ENCODE measurements at regions not wholly inside any gene's neighbourhood (a gene's known extent, or its start where the extent isn't known, plus 50 kb on each side); places are given as distances from the start of the nearest gene placed in this dataset.
"Not testable (repeated sequence)": the region's sequence is repeated elsewhere in the genome, so short reads cannot be mapped to it uniquely, and the experiment has no call there.

DNA sequence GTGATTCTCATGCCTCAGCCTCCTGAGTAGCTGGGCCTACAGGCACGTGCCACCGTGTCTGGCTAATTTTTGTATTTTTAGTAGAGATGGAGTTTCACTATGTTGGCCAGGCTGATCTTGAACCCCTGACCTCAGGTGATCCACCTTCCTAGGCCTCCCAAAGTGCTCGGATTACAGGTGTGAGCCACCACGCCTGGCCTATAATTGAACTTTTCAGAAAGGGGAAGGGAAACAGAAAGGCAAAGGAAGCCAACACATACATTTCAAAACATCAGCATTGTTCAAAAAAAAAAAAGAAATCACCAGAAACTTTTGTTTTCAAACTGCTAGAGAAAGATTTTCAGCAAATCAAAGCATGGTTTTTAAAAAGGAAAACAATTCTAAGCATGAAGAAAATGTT is 54.8 kb upstream of the KCNH1 start:
- TF ChIP-seq, protein P1, sequence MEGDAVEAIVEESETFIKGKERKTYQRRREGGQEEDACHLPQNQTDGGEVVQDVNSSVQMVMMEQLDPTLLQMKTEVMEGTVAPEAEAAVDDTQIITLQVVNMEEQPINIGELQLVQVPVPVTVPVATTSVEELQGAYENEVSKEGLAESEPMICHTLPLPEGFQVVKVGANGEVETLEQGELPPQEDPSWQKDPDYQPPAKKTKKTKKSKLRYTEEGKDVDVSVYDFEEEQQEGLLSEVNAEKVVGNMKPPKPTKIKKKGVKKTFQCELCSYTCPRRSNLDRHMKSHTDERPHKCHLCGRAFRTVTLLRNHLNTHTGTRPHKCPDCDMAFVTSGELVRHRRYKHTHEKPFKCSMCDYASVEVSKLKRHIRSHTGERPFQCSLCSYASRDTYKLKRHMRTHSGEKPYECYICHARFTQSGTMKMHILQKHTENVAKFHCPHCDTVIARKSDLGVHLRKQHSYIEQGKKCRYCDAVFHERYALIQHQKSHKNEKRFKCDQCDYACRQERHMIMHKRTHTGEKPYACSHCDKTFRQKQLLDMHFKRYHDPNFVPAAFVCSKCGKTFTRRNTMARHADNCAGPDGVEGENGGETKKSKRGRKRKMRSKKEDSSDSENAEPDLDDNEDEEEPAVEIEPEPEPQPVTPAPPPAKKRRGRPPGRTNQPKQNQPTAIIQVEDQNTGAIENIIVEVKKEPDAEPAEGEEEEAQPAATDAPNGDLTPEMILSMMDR (conservative IDR thresholded peaks at IDR 0.05; ENCODE audit: low read depth in 2 of 2), result not testable (repeated sequence)
- not testable (repeated sequence) for TF ChIP-seq EZH2 (IDR thresholded peaks at IDR 0.05; ENCODE audit: low read depth, unreplicated experiment); POLR2AphosphoS5 (IDR thresholded peaks at IDR 0.05; ENCODE audit: low read depth); EZH2phosphoT487 (IDR thresholded peaks at IDR 0.05; ENCODE audit: unreplicated experiment); JUNB (IDR thresholded peaks at IDR 0.05; ENCODE audit: unreplicated experiment); ZNF114 (CRISPR knock-in tag; IDR thresholded peaks at IDR 0.05); CREB1 (CRISPR knock-in tag; IDR thresholded peaks at IDR 0.05; ENCODE audit: low read depth)
- TF ChIP-seq, protein P2, sequence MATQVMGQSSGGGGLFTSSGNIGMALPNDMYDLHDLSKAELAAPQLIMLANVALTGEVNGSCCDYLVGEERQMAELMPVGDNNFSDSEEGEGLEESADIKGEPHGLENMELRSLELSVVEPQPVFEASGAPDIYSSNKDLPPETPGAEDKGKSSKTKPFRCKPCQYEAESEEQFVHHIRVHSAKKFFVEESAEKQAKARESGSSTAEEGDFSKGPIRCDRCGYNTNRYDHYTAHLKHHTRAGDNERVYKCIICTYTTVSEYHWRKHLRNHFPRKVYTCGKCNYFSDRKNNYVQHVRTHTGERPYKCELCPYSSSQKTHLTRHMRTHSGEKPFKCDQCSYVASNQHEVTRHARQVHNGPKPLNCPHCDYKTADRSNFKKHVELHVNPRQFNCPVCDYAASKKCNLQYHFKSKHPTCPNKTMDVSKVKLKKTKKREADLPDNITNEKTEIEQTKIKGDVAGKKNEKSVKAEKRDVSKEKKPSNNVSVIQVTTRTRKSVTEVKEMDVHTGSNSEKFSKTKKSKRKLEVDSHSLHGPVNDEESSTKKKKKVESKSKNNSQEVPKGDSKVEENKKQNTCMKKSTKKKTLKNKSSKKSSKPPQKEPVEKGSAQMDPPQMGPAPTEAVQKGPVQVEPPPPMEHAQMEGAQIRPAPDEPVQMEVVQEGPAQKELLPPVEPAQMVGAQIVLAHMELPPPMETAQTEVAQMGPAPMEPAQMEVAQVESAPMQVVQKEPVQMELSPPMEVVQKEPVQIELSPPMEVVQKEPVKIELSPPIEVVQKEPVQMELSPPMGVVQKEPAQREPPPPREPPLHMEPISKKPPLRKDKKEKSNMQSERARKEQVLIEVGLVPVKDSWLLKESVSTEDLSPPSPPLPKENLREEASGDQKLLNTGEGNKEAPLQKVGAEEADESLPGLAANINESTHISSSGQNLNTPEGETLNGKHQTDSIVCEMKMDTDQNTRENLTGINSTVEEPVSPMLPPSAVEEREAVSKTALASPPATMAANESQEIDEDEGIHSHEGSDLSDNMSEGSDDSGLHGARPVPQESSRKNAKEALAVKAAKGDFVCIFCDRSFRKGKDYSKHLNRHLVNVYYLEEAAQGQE (IDR thresholded peaks at IDR 0.05; ENCODE audit: unreplicated experiment), result not testable (repeated sequence)
- TF ChIP-seq, protein P3, sequence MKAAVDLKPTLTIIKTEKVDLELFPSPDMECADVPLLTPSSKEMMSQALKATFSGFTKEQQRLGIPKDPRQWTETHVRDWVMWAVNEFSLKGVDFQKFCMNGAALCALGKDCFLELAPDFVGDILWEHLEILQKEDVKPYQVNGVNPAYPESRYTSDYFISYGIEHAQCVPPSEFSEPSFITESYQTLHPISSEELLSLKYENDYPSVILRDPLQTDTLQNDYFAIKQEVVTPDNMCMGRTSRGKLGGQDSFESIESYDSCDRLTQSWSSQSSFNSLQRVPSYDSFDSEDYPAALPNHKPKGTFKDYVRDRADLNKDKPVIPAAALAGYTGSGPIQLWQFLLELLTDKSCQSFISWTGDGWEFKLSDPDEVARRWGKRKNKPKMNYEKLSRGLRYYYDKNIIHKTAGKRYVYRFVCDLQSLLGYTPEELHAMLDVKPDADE (IDR thresholded peaks at IDR 0.05), result not testable (repeated sequence)
- TF ChIP-seq, protein P4, sequence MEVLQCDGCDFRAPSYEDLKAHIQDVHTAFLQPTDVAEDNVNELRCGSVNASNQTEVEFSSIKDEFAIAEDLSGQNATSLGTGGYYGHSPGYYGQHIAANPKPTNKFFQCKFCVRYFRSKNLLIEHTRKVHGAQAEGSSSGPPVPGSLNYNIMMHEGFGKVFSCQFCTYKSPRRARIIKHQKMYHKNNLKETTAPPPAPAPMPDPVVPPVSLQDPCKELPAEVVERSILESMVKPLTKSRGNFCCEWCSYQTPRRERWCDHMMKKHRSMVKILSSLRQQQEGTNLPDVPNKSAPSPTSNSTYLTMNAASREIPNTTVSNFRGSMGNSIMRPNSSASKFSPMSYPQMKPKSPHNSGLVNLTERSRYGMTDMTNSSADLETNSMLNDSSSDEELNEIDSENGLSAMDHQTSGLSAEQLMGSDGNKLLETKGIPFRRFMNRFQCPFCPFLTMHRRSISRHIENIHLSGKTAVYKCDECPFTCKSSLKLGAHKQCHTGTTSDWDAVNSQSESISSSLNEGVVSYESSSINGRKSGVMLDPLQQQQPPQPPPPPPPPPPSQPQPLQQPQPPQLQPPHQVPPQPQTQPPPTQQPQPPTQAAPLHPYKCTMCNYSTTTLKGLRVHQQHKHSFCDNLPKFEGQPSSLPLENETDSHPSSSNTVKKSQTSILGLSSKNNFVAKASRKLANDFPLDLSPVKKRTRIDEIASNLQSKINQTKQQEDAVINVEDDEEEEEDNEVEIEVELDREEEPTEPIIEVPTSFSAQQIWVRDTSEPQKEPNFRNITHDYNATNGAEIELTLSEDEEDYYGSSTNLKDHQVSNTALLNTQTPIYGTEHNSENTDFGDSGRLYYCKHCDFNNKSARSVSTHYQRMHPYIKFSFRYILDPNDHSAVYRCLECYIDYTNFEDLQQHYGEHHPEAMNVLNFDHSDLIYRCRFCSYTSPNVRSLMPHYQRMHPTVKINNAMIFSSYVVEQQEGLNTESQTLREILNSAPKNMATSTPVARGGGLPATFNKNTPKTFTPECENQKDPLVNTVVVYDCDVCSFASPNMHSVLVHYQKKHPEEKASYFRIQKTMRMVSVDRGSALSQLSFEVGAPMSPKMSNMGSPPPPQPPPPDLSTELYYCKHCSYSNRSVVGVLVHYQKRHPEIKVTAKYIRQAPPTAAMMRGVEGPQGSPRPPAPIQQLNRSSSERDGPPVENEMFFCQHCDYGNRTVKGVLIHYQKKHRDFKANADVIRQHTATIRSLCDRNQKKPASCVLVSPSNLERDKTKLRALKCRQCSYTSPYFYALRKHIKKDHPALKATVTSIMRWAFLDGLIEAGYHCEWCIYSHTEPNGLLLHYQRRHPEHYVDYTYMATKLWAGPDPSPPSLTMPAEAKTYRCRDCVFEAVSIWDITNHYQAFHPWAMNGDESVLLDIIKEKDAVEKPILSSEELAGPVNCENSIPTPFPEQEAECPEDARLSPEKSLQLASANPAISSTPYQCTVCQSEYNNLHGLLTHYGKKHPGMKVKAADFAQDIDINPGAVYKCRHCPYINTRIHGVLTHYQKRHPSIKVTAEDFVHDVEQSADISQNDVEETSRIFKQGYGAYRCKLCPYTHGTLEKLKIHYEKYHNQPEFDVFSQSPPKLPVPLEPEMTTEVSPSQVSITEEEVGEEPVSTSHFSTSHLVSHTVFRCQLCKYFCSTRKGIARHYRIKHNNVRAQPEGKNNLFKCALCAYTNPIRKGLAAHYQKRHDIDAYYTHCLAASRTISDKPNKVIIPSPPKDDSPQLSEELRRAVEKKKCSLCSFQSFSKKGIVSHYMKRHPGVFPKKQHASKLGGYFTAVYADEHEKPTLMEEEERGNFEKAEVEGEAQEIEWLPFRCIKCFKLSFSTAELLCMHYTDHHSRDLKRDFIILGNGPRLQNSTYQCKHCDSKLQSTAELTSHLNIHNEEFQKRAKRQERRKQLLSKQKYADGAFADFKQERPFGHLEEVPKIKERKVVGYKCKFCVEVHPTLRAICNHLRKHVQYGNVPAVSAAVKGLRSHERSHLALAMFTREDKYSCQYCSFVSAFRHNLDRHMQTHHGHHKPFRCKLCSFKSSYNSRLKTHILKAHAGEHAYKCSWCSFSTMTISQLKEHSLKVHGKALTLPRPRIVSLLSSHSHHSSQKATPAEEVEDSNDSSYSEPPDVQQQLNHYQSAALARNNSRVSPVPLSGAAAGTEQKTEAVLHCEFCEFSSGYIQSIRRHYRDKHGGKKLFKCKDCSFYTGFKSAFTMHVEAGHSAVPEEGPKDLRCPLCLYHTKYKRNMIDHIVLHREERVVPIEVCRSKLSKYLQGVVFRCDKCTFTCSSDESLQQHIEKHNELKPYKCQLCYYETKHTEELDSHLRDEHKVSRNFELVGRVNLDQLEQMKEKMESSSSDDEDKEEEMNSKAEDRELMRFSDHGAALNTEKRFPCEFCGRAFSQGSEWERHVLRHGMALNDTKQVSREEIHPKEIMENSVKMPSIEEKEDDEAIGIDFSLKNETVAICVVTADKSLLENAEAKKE (CRISPR knock-in tag; IDR thresholded peaks at IDR 0.05), result not testable (repeated sequence)
